Fibroblast of the conjunctiva (primary cell): ENCODE measurements at regions not wholly inside any gene's neighbourhood (a gene's known extent, or its start where the extent isn't known, plus 50 kb on each side); places are given as distances from the start of the nearest gene placed in this dataset.

Source experiments
- DNase-seq: peaks from one replicate; pipeline ENCODE4 v3.0.0-alpha.2; 2010; ENCODE audit warnings: low read depth

GRCh38 chr2:181114021-181114420 lies 133.6 kb downstream of the UBE2E3 start:
- no peak for DNase-seq

GRCh38 chr2:181116261-181116660 lies 135.9 kb downstream of the UBE2E3 start:
- DNase-seq: no peak

- no peak for DNase-seq
Observed at GRCh38 chr2:181117206-181117925, 137.0 kb downstream of the UBE2E3 start.

GRCh38 chr2:181120625-181121024 lies 140.2 kb downstream of the UBE2E3 start:
- no peak for DNase-seq

- DNase-seq: no peak
Observed at GRCh38 chr2:181121996-181122395, 141.6 kb downstream of the UBE2E3 start.

GRCh38 chr2:181122601-181123000 lies 142.2 kb downstream of the UBE2E3 start:
- no peak for DNase-seq

- DNase-seq: no peak
Observed at GRCh38 chr2:181123798-181124231, 143.4 kb downstream of the UBE2E3 start.

- DNase-seq: no peak
Observed at GRCh38 chr2:181124497-181124896, 144.1 kb downstream of the UBE2E3 start.

GRCh38 chr2:181125359-181125758 lies 145.0 kb downstream of the UBE2E3 start:
- no peak for DNase-seq

- DNase-seq: no peak
Observed at GRCh38 chr2:181126311-181126868, 146.0 kb downstream of the UBE2E3 start.

- no peak for DNase-seq
Observed at GRCh38 chr2:181128199-181128598, 147.8 kb downstream of the UBE2E3 start.

- DNase-seq: no peak
Observed at GRCh38 chr2:181129364-181130056, 149.1 kb downstream of the UBE2E3 start.

- DNase-seq: no peak
Observed at GRCh38 chr2:181130686-181131085, 150.3 kb downstream of the UBE2E3 start.

- DNase-seq: no peak
Observed at GRCh38 chr2:181131584-181131983, 151.2 kb downstream of the UBE2E3 start.

GRCh38 chr2:181138816-181139215 lies 158.4 kb downstream of the UBE2E3 start:
- no peak for DNase-seq

GRCh38 chr2:181139831-181140230 lies 159.4 kb downstream of the UBE2E3 start:
- DNase-seq: no peak

GRCh38 chr2:181140414-181140813 lies 160.0 kb downstream of the UBE2E3 start:
- no peak for DNase-seq

GRCh38 chr2:181140928-181141327 lies 160.5 kb downstream of the UBE2E3 start:
- DNase-seq: no peak

- no peak for DNase-seq
Observed at GRCh38 chr2:181141676-181142075, 161.3 kb downstream of the UBE2E3 start.

GRCh38 chr2:181142514-181142913 lies 162.1 kb downstream of the UBE2E3 start:
- DNase-seq: no peak

- DNase-seq: no peak
Observed at GRCh38 chr2:181143790-181144300, 163.4 kb downstream of the UBE2E3 start.

- DNase-seq: no peak
Observed at GRCh38 chr2:181145645-181146044, 165.2 kb downstream of the UBE2E3 start.

- no peak for DNase-seq
Observed at GRCh38 chr2:181146171-181146570, 165.8 kb downstream of the UBE2E3 start.
